ACC112 (cell line): ENCODE measurements at regions not wholly inside any gene's neighbourhood (a gene's known extent, or its start where the extent isn't known, plus 50 kb on each side); places are given as distances from the start of the nearest gene placed in this dataset.

Experiments
- H2AFZ ChIP-seq: fragments of 200-600 bp; sonication (generic); one replicate; pipeline ENCODE4 v1.6.0; 2017; ENCODE audit warnings: antibody characterized with exemption, low read length; ENCODE audit not compliant: unreplicated experiment
- H3K27ac ChIP-seq: fragments of 200-600 bp; sonication (generic); 2 replicates; pipeline ENCODE4 v1.5.1; 2014; ENCODE audit warnings: low read depth, mild to moderate bottlenecking, antibody characterized with exemption, low read length, moderate library complexity
- H3K27me3 ChIP-seq: fragments of 200-600 bp; sonication (generic); 2 replicates; pipeline ENCODE4 v1.6.1; 2014; ENCODE audit warnings: mild to moderate bottlenecking, antibody characterized with exemption, low read length, moderate library complexity, mixed read lengths; ENCODE audit not compliant: insufficient read depth
- H3K36me3 ChIP-seq: fragments of 200-600 bp; sonication (generic); 2 replicates; pipeline ENCODE4 v1.6.1; 2016; ENCODE audit warnings: mild to moderate bottlenecking, antibody characterized with exemption, low read length, moderate library complexity, mixed read lengths; ENCODE audit not compliant: insufficient read depth
- H3K4me1 ChIP-seq: fragments of 200-600 bp; sonication (generic); one replicate; pipeline ENCODE4 v1.6.1; 2016; ENCODE audit warnings: low read length, mixed read lengths; ENCODE audit not compliant: insufficient read depth, unreplicated experiment, control insufficient read depth
- H3K4me3 ChIP-seq: fragments of 200-600 bp; sonication (generic); 2 replicates; pipeline ENCODE4 v1.5.1; 2014; ENCODE audit warnings: mild to moderate bottlenecking, low read depth, low read length
- H3K79me2 ChIP-seq: fragments of 200-600 bp; sonication (generic); one replicate; pipeline ENCODE4 v1.6.0; 2016; ENCODE audit warnings: low read length; ENCODE audit not compliant: control insufficient read depth, unreplicated experiment, insufficient read depth

- Histone ChIP-seq H2AFZ (no peak overlapping the region), H3K27me3 (no peaks in the 10 kb centered on the region), H3K4me3 (no peak overlapping the region), H3K36me3 (no peaks in the 10 kb centered on the region), H3K4me1 (no peaks in the 10 kb centered on the region), H3K27ac (no peak overlapping the region), H3K79me2 (no peaks in the 10 kb centered on the region)
These were observed 176.5 kb downstream of the MEX3B start for GRCh38 chr15:81869161-81869954.

- no peaks in the 10 kb centered on the region for H3K4me1 ChIP-seq
- H3K27ac ChIP-seq: no peak overlapping the region
- no peak overlapping the region for H3K4me3 ChIP-seq
- no peaks in the 10 kb centered on the region for H3K79me2 ChIP-seq
- no peak overlapping the region for H2AFZ ChIP-seq
- H3K27me3 ChIP-seq: no peaks in the 10 kb centered on the region
- H3K36me3 ChIP-seq: no peaks in the 10 kb centered on the region
These were observed 179.8 kb downstream of the MEX3B start for GRCh38 chr15:81865850-81866537.

GRCh38 chr15:81863162-81863561, 182.7 kb downstream of the MEX3B start:
- Histone ChIP-seq H3K4me3 (no peak overlapping the region), H2AFZ (no peak overlapping the region), H3K27me3 (no peaks in the 10 kb centered on the region), H3K27ac (no peak overlapping the region), H3K4me1 (no peaks in the 10 kb centered on the region), H3K36me3 (no peaks in the 10 kb centered on the region), H3K79me2 (no peaks in the 10 kb centered on the region)

GRCh38 chr15:81859737-81860516, 185.9 kb downstream of the MEX3B start:
- no peaks in the 10 kb centered on the region for H3K4me1 ChIP-seq
- H3K27ac ChIP-seq: no peak overlapping the region
- no peaks in the 10 kb centered on the region for H3K36me3 ChIP-seq
- H3K4me3 ChIP-seq: no peak overlapping the region
- H3K79me2 ChIP-seq: no peaks in the 10 kb centered on the region
- H3K27me3 ChIP-seq: no peaks in the 10 kb centered on the region
- H2AFZ ChIP-seq: no peak overlapping the region

DNA sequence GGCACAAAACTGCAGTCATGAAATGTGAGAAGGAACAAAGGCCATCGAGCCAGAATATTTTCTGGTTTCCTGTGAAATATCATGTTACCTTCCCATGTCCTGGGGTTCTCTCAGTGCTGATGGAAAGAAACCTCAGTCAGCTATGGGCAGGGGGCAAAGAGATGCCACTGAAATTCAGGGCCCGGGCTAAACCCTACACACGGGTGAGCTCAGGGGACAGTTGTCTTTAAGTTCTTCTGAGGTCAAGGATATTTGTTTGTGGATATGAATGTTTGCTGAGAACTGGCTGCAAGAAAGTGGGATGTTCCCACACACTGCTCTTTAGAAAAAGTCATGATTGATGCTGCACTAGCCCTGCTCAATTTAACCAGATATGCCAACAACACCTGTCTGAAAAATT, 187.2 kb downstream of the MEX3B start:
- H2AFZ ChIP-seq: no peak overlapping the region
- H3K79me2 ChIP-seq: no peaks in the 10 kb centered on the region
- H3K27ac ChIP-seq: no peak overlapping the region
- no peaks in the 10 kb centered on the region for H3K27me3 ChIP-seq
- no peak overlapping the region for H3K4me3 ChIP-seq
- no peaks in the 10 kb centered on the region for H3K36me3 ChIP-seq
- H3K4me1 ChIP-seq: no peaks in the 10 kb centered on the region

DNA sequence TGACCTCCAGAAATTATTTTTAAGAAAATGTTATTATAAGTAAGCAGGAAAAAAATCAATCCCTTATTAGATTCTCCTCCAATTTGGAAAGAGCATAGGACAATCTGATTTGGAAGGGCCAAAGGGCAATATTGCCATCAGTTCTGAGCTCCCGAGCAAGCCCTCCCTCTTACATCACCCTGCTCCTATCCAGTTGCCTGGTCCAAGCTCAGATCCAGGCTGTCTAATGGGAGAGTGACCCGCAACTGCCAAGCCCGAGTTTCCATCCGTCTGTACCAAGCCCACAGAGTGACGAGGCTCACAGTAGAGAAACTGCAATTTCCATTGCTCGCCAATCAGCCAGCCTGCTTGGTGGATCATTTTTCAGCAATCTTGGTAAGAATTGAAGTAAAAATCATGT, 187.7 kb downstream of the MEX3B start:
- Histone ChIP-seq H3K27ac (no peak overlapping the region), H3K27me3 (no peaks in the 10 kb centered on the region; the same call in 1 of the 2 replicates), H3K4me1 (no peaks in the 10 kb centered on the region), H3K4me3 (no peak overlapping the region), H3K36me3 (no peaks in the 10 kb centered on the region), H2AFZ (no peak overlapping the region), H3K79me2 (no peaks in the 10 kb centered on the region)

GRCh38 chr15:81856634-81857026, 189.2 kb downstream of the MEX3B start:
- H3K27me3 ChIP-seq: no peaks in the 10 kb centered on the region; the same call in 1 of the 2 replicates
- no peaks in the 10 kb centered on the region for H3K79me2 ChIP-seq
- H3K4me3 ChIP-seq: no peak overlapping the region
- no peaks in the 10 kb centered on the region for H3K36me3 ChIP-seq
- H3K4me1 ChIP-seq: no peaks in the 10 kb centered on the region
- no peak overlapping the region for H2AFZ ChIP-seq
- no peak overlapping the region for H3K27ac ChIP-seq

DNA sequence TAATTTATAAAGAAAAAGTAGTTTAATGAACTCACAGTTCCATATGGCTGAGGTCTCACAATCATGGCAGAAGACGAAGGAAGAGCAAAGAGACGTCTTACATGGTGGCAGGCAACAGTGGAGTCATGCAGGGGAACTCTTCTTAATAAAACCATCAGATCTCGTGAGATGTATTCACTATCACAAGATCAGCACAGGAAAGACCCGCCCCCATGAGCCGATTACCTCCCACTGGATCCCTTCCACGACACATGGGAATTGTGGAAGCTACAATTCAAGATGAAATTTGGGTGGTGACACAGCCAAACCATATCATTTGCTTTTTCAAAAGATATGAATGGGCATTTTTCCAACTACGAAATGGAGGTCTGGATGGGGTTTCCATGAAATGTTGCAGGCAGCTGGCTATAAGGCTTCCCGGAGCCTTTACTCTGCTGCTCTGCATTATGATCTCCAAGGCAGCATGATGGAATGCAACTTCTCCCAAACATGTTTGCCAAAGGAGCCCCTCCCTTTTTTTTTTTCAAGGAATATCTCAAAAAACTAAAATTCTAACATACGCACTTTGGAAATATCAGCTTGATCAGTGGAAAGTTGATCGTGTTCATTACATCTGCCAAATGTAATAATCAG, 189.7 kb downstream of the MEX3B start:
- Histone ChIP-seq H3K4me1 (no peaks in the 10 kb centered on the region), H3K4me3 (no peak overlapping the region), H2AFZ (no peak overlapping the region), H3K27me3 (no peaks in the 10 kb centered on the region; the same call in 1 of the 2 replicates), H3K79me2 (no peaks in the 10 kb centered on the region), H3K27ac (no peak overlapping the region), H3K36me3 (no peaks in the 10 kb centered on the region)

DNA sequence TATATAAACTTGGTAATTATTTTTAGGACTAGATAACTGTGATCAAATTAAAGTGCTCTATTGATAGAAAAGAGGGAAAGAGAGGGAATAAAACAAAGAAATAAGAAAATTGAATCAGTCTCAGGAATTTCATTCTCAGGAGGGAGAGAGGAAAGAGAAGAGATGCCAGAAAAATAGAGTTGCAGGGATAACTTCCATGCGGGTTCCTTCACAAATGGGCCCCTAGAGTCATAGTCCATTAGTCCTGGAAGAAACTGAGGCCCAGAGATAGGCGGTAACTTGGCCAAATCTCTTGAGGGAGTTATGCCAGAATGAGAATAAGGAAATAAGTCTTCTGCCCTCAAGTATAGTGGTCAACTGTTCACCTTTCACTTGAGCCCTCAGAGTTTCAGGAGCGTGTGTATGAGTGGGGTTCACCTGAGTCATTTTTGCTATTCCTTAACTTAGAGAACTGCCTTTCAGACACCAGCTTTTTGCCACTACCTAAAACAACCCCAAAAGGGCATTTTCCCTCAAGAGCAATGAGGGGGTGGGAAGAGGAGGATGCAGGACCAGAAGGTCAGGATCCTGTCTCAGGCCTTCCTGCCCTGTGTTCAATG, 192.6 kb downstream of the MEX3B start:
- H3K27ac ChIP-seq: no peak overlapping the region
- H2AFZ ChIP-seq: no peak overlapping the region
- H3K79me2 ChIP-seq: no peaks in the 10 kb centered on the region
- no peaks in the 10 kb centered on the region; the same call in 1 of the 2 replicates for H3K27me3 ChIP-seq
- no peaks in the 10 kb centered on the region for H3K36me3 ChIP-seq
- no peaks in the 10 kb centered on the region for H3K4me1 ChIP-seq
- H3K4me3 ChIP-seq: no peak overlapping the region
